Skin epidermis (tissue), 12 donors: ENCODE measurements at regions not wholly inside any gene's neighbourhood (a gene's known extent, or its start where the extent isn't known, plus 50 kb on each side); places are given as distances from the start of the nearest gene placed in this dataset.
"Not testable (repeated sequence)": the region's sequence is repeated elsewhere in the genome, so short reads cannot be mapped to it uniquely, and the experiment has no call there.

Experiments
- H3K27ac ChIP-seq, 21 experiments: fragments of 200-600 bp; sonication (generic) in 11 of 21; one replicate each; pipeline ENCODE4 v1.5.0; 2020; ENCODE audit warnings: mild to moderate bottlenecking in 3 of 21, inconsistent platforms in 2 of 21, moderate library complexity in 2 of 21
- H3K4me3 ChIP-seq, 7 experiments: fragments of 200-600 bp; sonication (generic) in 2 of 7; one replicate each; pipeline ENCODE4 v1.5.0; 2020; ENCODE audit warnings: inconsistent platforms in 2 of 7, mild to moderate bottlenecking in 2 of 7, moderate library complexity in 1 of 7

GRCh38 chr2:215548714-215549113, 112.8 kb upstream of the FN1 start:
- Histone ChIP-seq H3K4me3 (no peak overlapping the region), H3K27ac (no peak overlapping the region)

GRCh38 chr2:215542690-215543089, 106.8 kb upstream of the FN1 start:
- H3K27ac ChIP-seq = no peak overlapping the region
- no peak overlapping the region for H3K4me3 ChIP-seq

GRCh38 chr2:215540658-215541057, 104.8 kb upstream of the FN1 start:
- no peak overlapping the region for H3K4me3 ChIP-seq
- H3K27ac ChIP-seq = peak overlapping the region in 1 of 21 experiments; percentile 59

GRCh38 chr2:215537611-215538010, 101.7 kb upstream of the FN1 start:
- Histone ChIP-seq H3K4me3 (no peak overlapping the region), H3K27ac (peak overlapping the region in 2 of 21 experiments; percentile 50 to 66)

GRCh38 chr2:215536510-215536909, 100.6 kb upstream of the FN1 start:
- Histone ChIP-seq H3K4me3 (no peak overlapping the region), H3K27ac (peak overlapping the region in 6 of 21 experiments; percentile 8 to 66 (median 39))

GRCh38 chr2:215535741-215536140, 99.9 kb upstream of the FN1 start:
- H3K4me3 ChIP-seq = no peak overlapping the region
- H3K27ac ChIP-seq = peak overlapping the region in 3 of 21 experiments; percentile 12 to 66 (median 18)

- Histone ChIP-seq H3K4me3 (no peak overlapping the region), H3K27ac (no peak overlapping the region)
Measured at GRCh38 chr2:215535125-215535668, 99.3 kb upstream of the FN1 start.

GRCh38 chr2:215533716-215534115, 97.8 kb upstream of the FN1 start:
- H3K4me3 ChIP-seq, H3K27ac ChIP-seq: not testable (repeated sequence)

GRCh38 chr2:215532844-215533243, 97.0 kb upstream of the FN1 start:
- Histone ChIP-seq H3K27ac (no peak overlapping the region), H3K4me3 (no peak overlapping the region)

GRCh38 chr2:215531284-215531683, 95.4 kb upstream of the FN1 start:
- no peak overlapping the region for H3K4me3 ChIP-seq
- peak overlapping the region in 1 of 21 experiments; percentile 0 for H3K27ac ChIP-seq

GRCh38 chr2:215530191-215530968, 94.5 kb upstream of the FN1 start:
- Histone ChIP-seq H3K27ac (peak overlapping the region in 2 of 21 experiments; percentile 0 to 13), H3K4me3 (no peak overlapping the region)

GRCh38 chr2:215529271-215529670, 93.4 kb upstream of the FN1 start:
- H3K4me3 ChIP-seq = no peak overlapping the region
- H3K27ac ChIP-seq = peak overlapping the region in 5 of 21 experiments; percentile 10 to 42 (median 24)

- Histone ChIP-seq H3K27ac (peak overlapping the region in 3 of 21 experiments; percentile 15 to 61 (median 40)), H3K4me3 (no peak overlapping the region)
Measured at GRCh38 chr2:215528555-215528954, 92.7 kb upstream of the FN1 start.

GRCh38 chr2:215527736-215528135, 91.9 kb upstream of the FN1 start:
- no peak overlapping the region for H3K4me3 ChIP-seq
- peak overlapping the region in 3 of 21 experiments; percentile 26 to 61 (median 40) for H3K27ac ChIP-seq

GRCh38 chr2:215526341-215526740, 90.5 kb upstream of the FN1 start:
- H3K27ac ChIP-seq = no peak overlapping the region
- no peak overlapping the region for H3K4me3 ChIP-seq

GRCh38 chr2:215522237-215522636, 86.4 kb upstream of the FN1 start:
- Histone ChIP-seq H3K27ac (no peak overlapping the region), H3K4me3 (no peak overlapping the region)

- no peak overlapping the region for H3K27ac ChIP-seq
- no peak overlapping the region for H3K4me3 ChIP-seq
Measured at GRCh38 chr2:215521031-215521430, 85.2 kb upstream of the FN1 start.

GRCh38 chr2:215517391-215517790, 81.5 kb upstream of the FN1 start:
- H3K4me3 ChIP-seq = no peak overlapping the region
- H3K27ac ChIP-seq = no peak overlapping the region

- no peak overlapping the region for H3K27ac ChIP-seq
- H3K4me3 ChIP-seq = no peak overlapping the region
Measured at GRCh38 chr2:215514516-215514915, 78.6 kb upstream of the FN1 start.

- Histone ChIP-seq H3K27ac (no peak overlapping the region), H3K4me3 (no peak overlapping the region)
Measured at GRCh38 chr2:215511454-215512346, 75.8 kb upstream of the FN1 start.
